ENCODE measurements at regions not wholly inside any gene's neighbourhood (a gene's known extent, or its start where the extent isn't known, plus 50 kb on each side); places are given as distances from the start of the nearest gene placed in this dataset.

- no peak for TF ChIP-seq CTCF (IDR thresholded peaks at IDR 0.05)
- no peak for TF ChIP-seq POLR2A (IDR thresholded peaks at IDR 0.05)
Measured at GRCh38 chr2:225318440-225318839, 81.1 kb upstream of the NYAP2 start.

Measured in testis (tissue), 2 donors.